Mesodermal cell (in vitro differentiated cells): ENCODE measurements at regions not wholly inside any gene's neighbourhood (a gene's known extent, or its start where the extent isn't known, plus 50 kb on each side); places are given as distances from the start of the nearest gene placed in this dataset.

Experiments
- H3K27ac ChIP-seq: 2 replicates; pipeline ENCODE4 v1.7.0; 2013; ENCODE audit warnings: mild to moderate bottlenecking, low read depth, low read length, moderate library complexity; ENCODE audit not compliant: severe bottlenecking
- H3K36me3 ChIP-seq: 2 replicates; pipeline ENCODE4 v1.7.1; 2013; ENCODE audit warnings: mild to moderate bottlenecking, low read length, moderate library complexity; ENCODE audit not compliant: control insufficient read depth, insufficient read depth
- H3K4me1 ChIP-seq: one replicate; pipeline ENCODE4 v1.7.1; 2013; ENCODE audit warnings: mild to moderate bottlenecking, low read length; ENCODE audit not compliant: insufficient read depth, control insufficient read depth, poor library complexity, severe bottlenecking
- H3K4me3 ChIP-seq: 2 replicates; pipeline ENCODE4 v1.7.0; 2013; ENCODE audit warnings: low read length, control low read depth, mild to moderate bottlenecking; ENCODE audit not compliant: insufficient read depth, poor library complexity, severe bottlenecking; ENCODE audit errors: extremely low read depth
- H3K9me3 ChIP-seq: 2 replicates; pipeline ENCODE4 v1.7.1; 2013; ENCODE audit warnings: mild to moderate bottlenecking, low read length, moderate library complexity; ENCODE audit not compliant: control insufficient read depth
- WGBS, 2 experiments: methylation state at CpG; one replicate each; pipeline ENCODE4 v1.1.5; 2013; ENCODE audit warnings: missing lambda C conversion rate in 2 of 2; ENCODE audit not compliant: insufficient coverage in 2 of 2; 5-methylcytosine and 5-hydroxymethylcytosine counted together

GRCh38 chr9:94159069-94159939 is 75.0 kb downstream of the PTPDC1 start:
- Histone ChIP-seq H3K27ac (peak overlapping the region; percentile 56), H3K36me3 (no peaks in the 10 kb centered on the region), H3K9me3 (no peaks in the 10 kb centered on the region), H3K4me1 (no peaks in the 10 kb centered on the region), H3K4me3 (no peak overlapping the region)
- 88 to 94% methylated on average over 6 to 7 of the region's 8 CpGs for WGBS, 2 experiments

- WGBS, 2 experiments: 88 to 93% methylated on average over 11 of the region's 11 CpGs
- H3K9me3 ChIP-seq: no peaks in the 10 kb centered on the region
- no peak overlapping the region for H3K27ac ChIP-seq
Measured at GRCh38 chr9:94160594-94161501, 76.6 kb downstream of the PTPDC1 start.

GRCh38 chr9:94161673-94162072 is 77.4 kb downstream of the PTPDC1 start:
- H3K9me3 ChIP-seq: no peaks in the 10 kb centered on the region
- H3K4me1 ChIP-seq: no peaks in the 10 kb centered on the region
- no peak overlapping the region for H3K27ac ChIP-seq
- 88 to 92% methylated on average over 4 to 8 of the region's 8 CpGs for whole genome bisulfite sequencing, 2 experiments
- H3K36me3 ChIP-seq: no peaks in the 10 kb centered on the region
- no peak overlapping the region for H3K4me3 ChIP-seq

More at GRCh38 chr9:94160594-94161501, 76.6 kb downstream of the PTPDC1 start:
- no peaks in the 10 kb centered on the region for H3K36me3 ChIP-seq
- no peak overlapping the region for H3K4me3 ChIP-seq
- H3K4me1 ChIP-seq: no peaks in the 10 kb centered on the region

- Histone ChIP-seq H3K27ac (no peak overlapping the region), H3K4me3 (peak overlapping the region; percentile 56), H3K4me1 (peaks cover 9% of the 10 kb centered on the region), H3K9me3 (no peaks in the 10 kb centered on the region), H3K36me3 (peaks cover 7% of the 10 kb centered on the region)
- WGBS, 2 experiments: 94 to 97% methylated on average over 2 to 4 of the region's 5 CpGs
Measured at GRCh38 chr9:94164806-94165549, 80.7 kb downstream of the PTPDC1 start.

- WGBS, 2 experiments: 5 to 9% methylated on average over 32 to 34 of the region's 49 CpGs
- H3K4me1 ChIP-seq: peaks cover 11% of the 10 kb centered on the region
- H3K36me3 ChIP-seq: peaks cover 7% of the 10 kb centered on the region
- no peaks in the 10 kb centered on the region for H3K9me3 ChIP-seq
- peak overlapping the region; percentile 56 for H3K4me3 ChIP-seq
- H3K27ac ChIP-seq: peak overlapping the region; percentile 100
Measured at GRCh38 chr9:94165592-94166235, 81.5 kb downstream of the PTPDC1 start.

GRCh38 chr9:94166236-94166975 is 82.1 kb downstream of the PTPDC1 start:
- 0 to 1% methylated on average over 51 to 60 of the region's 96 CpGs for WGBS, 2 experiments
- peaks cover 11% of the 10 kb centered on the region for H3K4me1 ChIP-seq

GRCh38 chr9:94166976-94167346 is 82.7 kb downstream of the PTPDC1 start:
- peaks cover 14% of the 10 kb centered on the region for H3K36me3 ChIP-seq
- peak overlapping the region; percentile 56 for H3K4me3 ChIP-seq
- 0 to 1% methylated on average over 18 to 19 of the region's 23 CpGs for WGBS, 2 experiments
- peaks cover 11% of the 10 kb centered on the region for H3K4me1 ChIP-seq
- H3K9me3 ChIP-seq: no peaks in the 10 kb centered on the region
- peak overlapping the region; percentile 100 for H3K27ac ChIP-seq

More at GRCh38 chr9:94166236-94166975, 82.1 kb downstream of the PTPDC1 start:
- peak overlapping the region; percentile 100 for H3K27ac ChIP-seq
- H3K9me3 ChIP-seq: no peaks in the 10 kb centered on the region
- peaks cover 9% of the 10 kb centered on the region for H3K36me3 ChIP-seq
- H3K4me3 ChIP-seq: peak overlapping the region; percentile 56

- Histone ChIP-seq H3K9me3 (no peaks in the 10 kb centered on the region), H3K27ac (peak overlapping the region; percentile 100), H3K4me3 (peak overlapping the region; percentile 56), H3K4me1 (peaks cover 11% of the 10 kb centered on the region), H3K36me3 (peaks cover 17% of the 10 kb centered on the region)
- 0% methylated on average over 2 to 3 of the region's 5 CpGs for whole genome bisulfite sequencing, 2 experiments
Measured at GRCh38 chr9:94167376-94167890, 83.2 kb downstream of the PTPDC1 start.

GRCh38 chr9:94168203-94169000 is 84.1 kb downstream of the PTPDC1 start:
- H3K36me3 ChIP-seq: peaks cover 22% of the 10 kb centered on the region
- no peaks in the 10 kb centered on the region for H3K9me3 ChIP-seq
- H3K4me1 ChIP-seq: peaks cover 11% of the 10 kb centered on the region
- H3K4me3 ChIP-seq: peak overlapping the region; percentile 56
- no peak overlapping the region for H3K27ac ChIP-seq
- WGBS, 2 experiments: 0 to 67% methylated on average over 1 to 4 of the region's 10 CpGs
